ENCODE measurements at regions not wholly inside any gene's neighbourhood (a gene's known extent, or its start where the extent isn't known, plus 50 kb on each side); places are given as distances from the start of the nearest gene placed in this dataset.

DNA sequence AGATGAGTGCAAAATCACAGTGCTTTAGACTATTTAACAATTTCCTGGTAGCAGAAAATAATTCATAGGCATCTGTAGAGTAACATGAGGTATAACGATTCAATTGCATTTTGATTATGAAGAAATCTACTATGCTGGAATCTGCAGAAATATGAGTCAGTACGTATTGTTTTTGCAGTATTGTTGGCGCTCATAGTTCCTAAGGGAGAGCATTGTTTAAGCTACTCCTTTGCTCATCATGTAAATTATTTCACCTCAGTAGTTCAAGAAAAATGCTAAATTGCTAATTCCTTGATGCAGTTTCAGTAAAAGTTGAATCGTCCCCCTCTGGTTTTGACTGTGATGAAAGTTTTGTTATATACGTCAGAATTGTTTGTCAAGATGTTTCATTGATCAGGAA lies 458.4 kb downstream of the HINT1 start:
- TF ChIP-seq CTCF (IDR thresholded peaks at IDR 0.05) (no peak), POLR2A (IDR thresholded peaks at IDR 0.05) (no peak)

Data from thyroid gland (tissue), 4 donors.